D341Med (cell line): ENCODE measurements at regions not wholly inside any gene's neighbourhood (a gene's known extent, or its start where the extent isn't known, plus 50 kb on each side); places are given as distances from the start of the nearest gene placed in this dataset.
"Not testable (repeated sequence)": the region's sequence is repeated elsewhere in the genome, so short reads cannot be mapped to it uniquely, and the experiment has no call there.

Experiments
- DNase-seq: peaks from one replicate; pipeline ENCODE4 v3.0.0; 2012; ENCODE audit warnings: low spot score

DNA sequence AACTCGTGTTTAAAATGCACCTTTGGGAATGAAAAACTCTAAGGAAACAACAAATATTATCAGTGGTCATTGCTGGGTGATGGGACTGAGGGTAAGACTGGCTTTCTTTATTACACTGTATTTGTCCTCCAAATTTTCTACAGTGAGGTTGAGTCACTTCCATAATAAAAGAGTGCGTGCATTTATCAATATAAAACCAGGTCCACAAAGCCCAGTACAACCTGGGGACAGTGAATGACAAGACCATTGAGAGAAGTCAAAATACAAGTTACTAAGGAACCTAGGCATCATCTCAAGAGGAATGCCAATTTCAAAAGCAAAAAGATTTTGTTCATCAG, 76.4 kb downstream of the MAGED4 start:
- no peak for DNase-seq

DNA sequence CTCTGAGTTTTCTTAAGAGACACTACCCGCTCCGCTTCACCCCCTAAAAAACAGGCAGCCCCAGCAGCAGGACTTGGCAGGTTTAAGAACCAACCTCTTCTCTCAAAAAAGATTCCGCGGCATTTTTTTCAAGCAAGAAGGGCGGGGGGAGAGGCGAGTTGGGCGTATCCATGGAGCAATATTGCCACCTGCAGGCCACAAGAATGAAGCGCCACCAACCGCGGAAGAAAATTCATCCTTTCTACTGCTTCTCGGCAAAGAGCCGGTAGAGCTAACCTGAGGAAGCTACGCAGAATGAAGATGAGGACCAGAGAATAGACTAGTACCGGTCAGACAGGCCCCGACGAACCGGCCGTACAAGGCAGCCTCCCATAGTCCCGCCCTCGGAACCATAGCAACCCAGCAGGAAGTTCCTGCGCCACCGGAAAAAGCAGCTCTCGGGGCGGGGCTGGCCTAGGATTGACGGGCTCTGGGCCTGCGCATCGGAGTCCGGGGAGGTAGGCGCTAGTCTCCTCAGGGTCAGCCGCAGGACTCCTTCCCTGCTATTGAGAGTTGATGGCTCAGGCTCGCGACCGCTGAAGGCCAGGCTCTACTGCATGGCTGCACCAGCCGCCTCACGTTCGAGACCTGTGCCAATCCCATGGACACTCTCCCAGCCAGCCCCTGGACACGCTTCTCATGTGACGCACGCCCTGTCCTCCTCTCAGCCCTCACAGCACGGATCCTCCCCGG, 76.9 kb downstream of the MAGED4 start:
- peak; percentile 85 for DNase-seq

DNA sequence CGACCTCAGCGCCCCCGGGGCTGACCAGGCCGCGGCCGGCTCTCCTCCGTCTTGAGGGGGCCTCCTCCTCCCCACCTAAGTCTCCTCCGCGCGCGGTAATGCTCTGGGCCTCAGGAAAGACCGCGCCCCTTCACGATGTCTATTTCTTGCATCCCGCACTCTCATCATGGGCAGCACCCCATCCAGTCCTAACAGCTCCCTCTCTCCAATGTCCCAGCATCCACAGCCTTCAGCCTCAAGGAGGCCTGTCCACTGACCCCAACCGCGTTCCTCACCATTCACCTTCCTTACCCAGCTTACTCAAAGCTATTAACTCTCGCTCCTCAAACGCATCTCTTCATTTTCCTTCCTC, 77.5 kb downstream of the MAGED4 start:
- DNase-seq = peak; percentile 10

DNA sequence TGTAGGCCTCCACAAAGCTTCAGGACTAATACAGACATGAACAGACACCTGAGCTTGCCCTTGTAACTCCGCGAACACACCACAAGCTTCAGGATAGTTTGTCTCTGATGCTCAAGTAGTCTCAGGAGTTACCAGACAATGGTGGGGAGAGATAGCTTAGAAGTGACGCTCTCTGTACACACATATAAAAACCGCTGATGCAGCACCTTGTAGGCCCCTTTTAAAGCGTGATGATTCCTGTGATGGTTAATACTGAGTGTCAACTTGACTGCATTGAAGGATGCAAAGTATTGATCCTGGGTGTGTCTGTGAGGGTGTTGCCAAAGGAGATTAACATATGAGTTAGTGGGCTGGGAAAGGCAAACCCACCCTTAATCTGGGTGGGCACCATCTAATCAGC, 78.7 kb downstream of the MAGED4 start:
- no peak for DNase-seq

DNA sequence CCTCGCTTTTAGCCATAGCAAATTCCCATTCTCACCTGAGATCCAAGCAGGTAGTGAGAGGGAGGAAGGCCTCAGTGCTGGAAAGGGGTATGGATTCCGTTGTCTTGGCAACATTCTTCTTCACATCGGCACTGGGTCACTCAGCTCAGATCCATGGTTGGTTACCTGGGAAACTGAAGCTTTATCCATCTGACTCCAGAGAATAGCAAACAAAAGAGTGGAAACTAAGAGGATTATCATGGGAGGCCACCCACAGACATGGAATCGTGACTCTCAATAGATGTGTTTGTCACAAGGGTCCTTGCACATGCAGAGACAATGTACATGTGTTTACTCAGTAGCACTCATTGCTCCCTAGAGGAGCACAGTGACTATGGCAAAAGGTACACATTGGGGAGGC, 81.0 kb downstream of the MAGED4 start:
- no peak for DNase-seq

DNA sequence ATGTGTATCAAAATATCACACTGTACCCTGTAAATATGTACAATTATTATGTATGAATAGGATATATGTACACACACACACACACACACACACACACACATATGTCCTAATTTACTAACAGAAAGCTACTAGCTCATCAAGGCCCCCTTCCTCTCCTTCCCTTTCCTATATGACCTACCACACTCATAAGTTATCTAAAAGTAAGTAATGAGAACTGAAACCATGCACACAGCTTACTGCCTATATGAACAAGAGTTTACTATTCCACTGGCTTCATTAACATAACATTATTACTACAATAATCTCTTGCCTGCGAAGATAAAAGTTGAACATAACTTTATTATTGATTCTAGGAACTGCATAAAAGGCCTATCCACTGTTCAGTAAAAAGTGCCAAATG, 83.8 kb downstream of the MAGED4 start:
- DNase-seq = not testable (repeated sequence)

DNA sequence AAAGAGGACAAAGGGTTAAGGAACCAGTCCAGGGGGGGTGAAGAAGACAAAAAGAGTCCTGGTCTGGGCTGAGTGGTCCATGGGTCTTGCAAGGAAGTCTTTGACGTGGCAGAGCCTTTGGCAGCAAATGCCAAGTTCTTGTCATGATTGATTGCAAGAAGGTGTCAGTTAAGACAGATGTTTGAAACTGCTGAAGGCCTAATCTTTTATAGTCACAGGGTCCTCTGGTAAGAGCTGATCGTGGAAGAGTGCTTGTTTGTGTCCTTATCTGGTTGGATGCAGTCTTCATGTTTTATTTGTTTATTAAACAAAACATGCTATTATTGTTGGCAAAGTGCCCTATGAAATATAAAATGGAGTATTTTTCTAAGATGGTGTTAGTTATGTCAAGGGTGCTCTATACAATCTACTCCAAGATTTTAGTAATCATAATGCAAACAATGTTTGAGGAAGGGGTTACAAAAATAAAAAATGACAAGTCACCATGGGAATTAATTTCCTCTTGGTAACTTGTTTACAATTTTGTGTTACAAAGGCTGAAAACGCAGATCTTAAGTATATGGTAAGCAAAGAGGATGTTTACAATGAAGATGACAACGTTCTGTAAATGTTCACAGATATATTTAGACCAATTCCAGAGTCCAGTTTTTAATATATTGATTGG, 85.9 kb downstream of the MAGED4 start:
- no peak for DNase-seq

DNA sequence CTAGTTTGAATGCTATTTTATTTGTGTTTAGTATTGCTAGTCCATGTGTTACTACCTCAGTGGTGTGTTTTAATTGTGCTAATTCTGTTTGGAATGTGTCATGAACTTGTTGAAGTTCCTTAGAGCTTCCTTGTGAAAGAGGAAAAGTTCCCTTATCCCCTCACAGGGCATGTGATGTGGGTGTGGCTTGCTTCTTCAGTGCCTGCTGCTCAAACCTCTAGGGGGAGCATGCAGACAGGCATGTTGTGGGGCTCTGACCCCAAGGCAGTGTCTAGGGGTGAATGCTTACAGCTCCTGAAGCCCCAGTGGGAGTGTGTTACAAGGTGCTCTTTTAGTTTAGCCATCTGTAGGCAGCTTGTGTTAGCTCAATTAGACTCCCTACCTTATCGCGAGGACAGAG, 86.5 kb downstream of the MAGED4 start:
- no peak for DNase-seq

DNA sequence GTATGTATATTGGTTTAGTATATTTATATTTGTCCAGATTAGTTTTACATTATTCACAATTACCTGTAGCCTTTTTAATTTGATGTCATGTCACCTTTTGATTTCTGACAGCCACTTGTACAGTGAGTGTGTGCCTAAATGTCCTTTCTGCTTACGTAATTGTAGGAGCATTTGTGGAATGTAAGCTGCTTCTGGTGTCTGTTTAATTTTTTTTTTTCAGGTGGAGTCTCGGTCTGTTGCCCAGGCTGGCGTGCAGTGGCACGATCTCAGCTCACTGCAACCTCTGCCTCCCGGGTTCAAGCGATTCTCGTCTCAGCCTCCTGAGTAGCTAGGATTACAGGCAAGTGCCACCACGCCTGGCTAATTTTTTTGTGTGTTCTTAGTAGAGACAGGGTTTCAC, 91.2 kb upstream of the XAGE2 start:
- DNase-seq = no peak

DNA sequence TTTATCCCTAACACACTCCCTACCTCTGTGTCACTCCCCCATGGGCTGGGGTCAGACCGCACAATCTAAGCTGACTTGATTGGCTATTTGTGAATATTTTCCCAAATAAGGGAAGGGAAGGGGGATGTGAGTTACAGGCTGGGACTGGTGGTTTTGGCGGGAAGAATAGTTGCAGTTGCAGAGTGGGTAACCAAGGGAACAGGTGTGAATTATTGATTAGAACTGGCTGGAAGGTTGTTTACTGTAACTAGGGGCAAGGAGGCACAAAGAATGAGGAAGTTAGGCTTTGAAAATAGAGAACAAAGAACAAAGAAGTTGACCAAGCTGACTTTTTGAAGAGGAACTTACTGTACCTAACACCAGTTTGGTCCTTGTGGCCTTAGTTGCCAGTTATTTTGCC, 88.0 kb upstream of the XAGE2 start:
- DNase-seq = no peak

DNA sequence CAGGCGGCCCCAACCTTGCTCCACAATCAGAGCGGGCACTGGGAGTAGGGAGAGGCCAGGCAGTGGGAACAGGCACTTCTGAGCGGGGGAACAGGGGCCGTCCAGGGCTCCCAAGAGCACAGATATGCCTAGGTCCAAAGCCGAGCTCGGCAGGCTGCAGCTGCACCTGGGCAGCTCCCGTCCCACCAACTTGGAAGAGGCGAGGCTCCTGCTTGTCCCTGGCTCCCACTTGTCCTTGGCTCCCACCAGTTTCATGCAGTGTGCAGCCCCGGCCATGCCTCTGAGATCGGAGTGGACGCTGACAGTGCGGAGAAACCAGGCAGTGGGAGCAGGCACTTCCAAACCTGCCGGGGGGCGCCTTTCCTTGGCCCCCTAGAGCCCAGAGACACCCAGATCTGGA, 84.0 kb upstream of the XAGE2 start:
- DNase-seq = no peak

DNA sequence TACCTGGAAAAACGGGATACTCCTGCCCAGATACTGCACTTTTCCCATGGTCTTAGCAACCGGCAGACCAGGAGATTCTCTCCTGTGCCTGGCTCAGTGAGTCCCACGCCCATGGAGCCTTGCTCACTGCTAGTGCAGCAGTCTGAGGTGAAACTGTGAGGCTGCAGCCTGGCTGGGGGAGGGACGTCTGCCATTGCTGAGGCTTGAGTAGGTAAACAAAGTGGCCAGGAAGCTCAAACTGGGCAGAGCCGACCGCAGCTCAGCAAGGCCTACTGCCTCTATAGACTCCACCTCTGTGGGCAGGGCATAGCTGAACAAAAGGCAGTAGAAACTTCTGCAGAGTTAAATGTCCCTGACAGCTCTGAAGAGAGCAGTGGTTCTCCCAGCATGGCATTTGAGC, 69.9 kb upstream of the XAGE2 start:
- DNase-seq = not testable (repeated sequence)

DNA sequence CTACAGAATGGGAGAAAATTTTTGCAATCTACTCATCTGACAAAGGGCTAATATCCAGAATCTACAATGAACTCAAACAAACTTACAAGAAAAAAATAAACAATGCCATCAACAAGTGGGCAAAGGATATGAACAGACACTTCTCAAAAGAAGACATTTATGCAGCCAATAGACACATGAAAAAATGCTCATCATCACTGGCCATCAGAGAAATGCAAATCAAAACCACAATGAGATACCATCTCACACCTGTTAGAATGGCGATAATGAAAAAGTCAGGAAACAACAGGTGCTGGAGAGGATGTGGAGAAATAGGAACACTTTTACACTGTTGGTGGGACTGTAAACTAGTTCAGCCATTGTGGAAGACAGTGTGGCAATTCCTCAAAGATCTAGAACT, 60.3 kb upstream of the XAGE2 start:
- DNase-seq = not testable (repeated sequence)
